ENCODE measurements at regions not wholly inside any gene's neighbourhood (a gene's known extent, or its start where the extent isn't known, plus 50 kb on each side); places are given as distances from the start of the nearest gene placed in this dataset.

GRCh38 chr2:71776227-71776626 lies 322.9 kb downstream of the DYSF start:
- Histone ChIP-seq H3K36me3 (no peaks in the 10 kb centered on the region), H3K4me1 (replicated peaks) (no peaks in the 10 kb centered on the region), H3K4me3 (no peak overlapping the region), H3K27me3 (replicated peaks; ENCODE audit: insufficient read depth) (no peaks in the 10 kb centered on the region), H3K9me3 (no peaks in the 10 kb centered on the region), H3K27ac (no peak overlapping the region)
- no peak for DNase-seq (ENCODE audit: low spot score)
- no peak for TF ChIP-seq POLR2AphosphoS5 (IDR thresholded peaks at IDR 0.05)
- no peak for TF ChIP-seq POLR2A (IDR thresholded peaks at IDR 0.05)
- TF ChIP-seq CTCF (IDR thresholded peaks at IDR 0.05) = no peak
- intact Hi-C loops (cut with DNase I) = no loop called here
- 84% methylated on average over 3 of the region's 3 CpGs for WGBS

GRCh38 chr2:71773218-71773617 lies 319.9 kb downstream of the DYSF start:
- Histone ChIP-seq H3K36me3 (no peaks in the 10 kb centered on the region), H3K27ac (no peak overlapping the region), H3K27me3 (replicated peaks; ENCODE audit: insufficient read depth) (no peaks in the 10 kb centered on the region), H3K9me3 (no peaks in the 10 kb centered on the region), H3K4me1 (replicated peaks) (no peaks in the 10 kb centered on the region), H3K4me3 (no peak overlapping the region)
- WGBS = 93% methylated on average over 3 of the region's 3 CpGs
- intact Hi-C loops (cut with DNase I) = no loop called here
- TF ChIP-seq POLR2AphosphoS5 (IDR thresholded peaks at IDR 0.05) (no peak), POLR2A (IDR thresholded peaks at IDR 0.05) (no peak), CTCF (IDR thresholded peaks at IDR 0.05) (no peak)
- DNase-seq (ENCODE audit: low spot score) = no peak

GRCh38 chr2:71772510-71773172 lies 319.3 kb downstream of the DYSF start:
- DNase-seq (ENCODE audit: low spot score) = no peak
- no peaks in the 10 kb centered on the region for H3K4me1 ChIP-seq (replicated peaks)
- H3K4me3 ChIP-seq = no peak overlapping the region
- no peaks in the 10 kb centered on the region for H3K27me3 ChIP-seq (replicated peaks; ENCODE audit: insufficient read depth)
- H3K9me3 ChIP-seq = no peaks in the 10 kb centered on the region
- TF ChIP-seq CTCF (IDR thresholded peaks at IDR 0.05) = no peak
- no peak for TF ChIP-seq POLR2A (IDR thresholded peaks at IDR 0.05)
- TF ChIP-seq POLR2AphosphoS5 (IDR thresholded peaks at IDR 0.05) = no peak
- intact Hi-C loops (cut with DNase I) = no loop called here
- H3K27ac ChIP-seq = no peak overlapping the region
- H3K36me3 ChIP-seq = no peaks in the 10 kb centered on the region
- 81% methylated on average over 4 of the region's 4 CpGs for WGBS

- intact Hi-C loops (cut with DNase I) = no loop called here
- H3K9me3 ChIP-seq = no peaks in the 10 kb centered on the region
- no peaks in the 10 kb centered on the region for H3K4me1 ChIP-seq (replicated peaks)
- H3K36me3 ChIP-seq = no peaks in the 10 kb centered on the region
- no peak overlapping the region for H3K4me3 ChIP-seq
- no peak for DNase-seq (ENCODE audit: low spot score)
- H3K27ac ChIP-seq = no peak overlapping the region
- H3K27me3 ChIP-seq (replicated peaks; ENCODE audit: insufficient read depth) = no peaks in the 10 kb centered on the region
- no peak for TF ChIP-seq CTCF (IDR thresholded peaks at IDR 0.05)
- no peak for TF ChIP-seq POLR2AphosphoS5 (IDR thresholded peaks at IDR 0.05)
- TF ChIP-seq POLR2A (IDR thresholded peaks at IDR 0.05) = no peak
- WGBS = 97% methylated on average over 1 of the region's 1 CpG
These were observed 314.3 kb downstream of the DYSF start for GRCh38 chr2:71767663-71768062.

- no peak overlapping the region for H3K4me3 ChIP-seq
- H3K36me3 ChIP-seq = no peaks in the 10 kb centered on the region
- no peaks in the 10 kb centered on the region for H3K4me1 ChIP-seq (replicated peaks)
- intact Hi-C loops (cut with DNase I) = no loop called here
- DNase-seq (ENCODE audit: low spot score) = no peak
- no peaks in the 10 kb centered on the region for H3K27me3 ChIP-seq (replicated peaks; ENCODE audit: insufficient read depth)
- TF ChIP-seq POLR2A (IDR thresholded peaks at IDR 0.05) = no peak
- no peak for TF ChIP-seq CTCF (IDR thresholded peaks at IDR 0.05)
- no peak for TF ChIP-seq POLR2AphosphoS5 (IDR thresholded peaks at IDR 0.05)
- no peaks in the 10 kb centered on the region for H3K9me3 ChIP-seq
- no peak overlapping the region for H3K27ac ChIP-seq
- 54% methylated on average over 6 of the region's 6 CpGs for WGBS
These were observed 305.7 kb downstream of the DYSF start for GRCh38 chr2:71759060-71759459.

All from prostate gland (tissue), 2 donors.